Liver (tissue), 8 donors: ENCODE measurements at regions not wholly inside any gene's neighbourhood (a gene's known extent, or its start where the extent isn't known, plus 50 kb on each side); places are given as distances from the start of the nearest gene placed in this dataset.

Experiments
- DNase-seq: peaks from one replicate; pipeline ENCODE4 v3.0.0-alpha.2; 2017; ENCODE audit warnings: low spot score
- H3K27ac ChIP-seq, 2 donors: one replicate each; pipeline ENCODE4 v1.7.0; 2013; ENCODE audit warnings: inconsistent platforms in 2 of 2, low read length in 2 of 2, control low read depth in 1 of 2, low read depth in 1 of 2, mild to moderate bottlenecking in 1 of 2
- H3K27me3 ChIP-seq, 4 donors: one replicate each; pipeline versions ENCODE4 v1.6.1 to v1.7.0; 2013; ENCODE audit warnings: low read length in 3 of 4, inconsistent platforms in 1 of 4, mild to moderate bottlenecking in 1 of 4, moderate library complexity in 1 of 4; ENCODE audit not compliant: control insufficient read depth in 4 of 4, insufficient read depth in 4 of 4
- H3K36me3 ChIP-seq, 4 donors: one replicate each; pipeline versions ENCODE4 v1.6.1 to v1.7.0; 2013; ENCODE audit warnings: low read length in 3 of 4, mild to moderate bottlenecking in 3 of 4, low read depth in 1 of 4, moderate library complexity in 1 of 4; ENCODE audit not compliant: control insufficient read depth in 4 of 4, insufficient read depth in 3 of 4
- H3K4me1 ChIP-seq, 4 donors: one replicate each; pipeline versions ENCODE4 v1.6.1 to v1.7.0; 2013; ENCODE audit warnings: low read length in 3 of 4, mild to moderate bottlenecking in 3 of 4, moderate library complexity in 1 of 4; ENCODE audit not compliant: control insufficient read depth in 4 of 4, insufficient read depth in 4 of 4
- H3K4me3 ChIP-seq, 3 donors: one replicate each; pipeline versions ENCODE4 v1.6.1 to v1.7.0; 2013; ENCODE audit warnings: low read length in 3 of 3, control low read depth in 1 of 3, low read depth in 1 of 3, mild to moderate bottlenecking in 1 of 3
- H3K9ac ChIP-seq, 2 donors: one replicate each; pipeline ENCODE4 v1.7.0; 2013; ENCODE audit warnings: low read length in 2 of 2, mild to moderate bottlenecking in 2 of 2, moderate library complexity in 2 of 2, control low read depth in 1 of 2, low read depth in 1 of 2
- H3K9me3 ChIP-seq, 4 donors: one replicate each; pipeline versions ENCODE4 v1.6.1 to v1.7.0; 2013; ENCODE audit warnings: low read length in 3 of 4; ENCODE audit not compliant: control insufficient read depth in 4 of 4
- EGR1 ChIP-seq, 2 donors: IDR thresholded peaks; 2 replicates each; pipeline ENCODE4 v1.6.1; 2016 to 2018; ENCODE audit warnings: antibody characterized with exemption in 2 of 2, low read depth in 2 of 2
- FOXA1 ChIP-seq: IDR thresholded peaks from 2 replicates; pipeline ENCODE4 v1.6.1; 2016; ENCODE audit warnings: antibody characterized with exemption
- GABPA ChIP-seq, 2 donors: IDR thresholded peaks in 1 of 2; conservative IDR thresholded peaks in 1 of 2; 2 replicates each; pipeline ENCODE4 v1.6.1; 2016; ENCODE audit warnings: antibody characterized with exemption in 2 of 2, mild to moderate bottlenecking in 1 of 2, moderate library complexity in 1 of 2
- HNF4A ChIP-seq, 2 donors: conservative IDR thresholded peaks; 2 replicates each; pipeline ENCODE4 v1.6.1; 2016; ENCODE audit warnings: antibody characterized with exemption in 2 of 2, mild to moderate bottlenecking in 2 of 2
- HNF4G ChIP-seq: IDR thresholded peaks from 2 replicates; pipeline ENCODE4 v1.6.1; 2016; ENCODE audit warnings: antibody characterized with exemption
- JUND ChIP-seq, 2 donors: IDR thresholded peaks; 2 replicates each; pipeline ENCODE4 v1.6.1; 2016; ENCODE audit warnings: antibody characterized with exemption in 2 of 2
- NR2F2 ChIP-seq: IDR thresholded peaks from 2 replicates; pipeline ENCODE4 v1.6.1; 2016; ENCODE audit warnings: antibody characterized with exemption
- RAD21 ChIP-seq, 2 donors: IDR thresholded peaks; 2 replicates each; pipeline ENCODE4 v1.6.1; 2016; ENCODE audit warnings: antibody characterized with exemption in 2 of 2, mild to moderate bottlenecking in 2 of 2
- RXRA ChIP-seq, 2 donors: IDR thresholded peaks; 2 replicates each; pipeline ENCODE4 v1.6.1; 2017 to 2018; ENCODE audit warnings: antibody characterized with exemption in 2 of 2, mild to moderate bottlenecking in 1 of 2
- SP1 ChIP-seq: IDR thresholded peaks from 2 replicates; pipeline ENCODE4 v1.6.1; 2018; ENCODE audit warnings: antibody characterized with exemption, mild to moderate bottlenecking
- TAF1 ChIP-seq: conservative IDR thresholded peaks from 2 replicates; pipeline ENCODE4 v1.6.1; 2016; ENCODE audit warnings: antibody characterized with exemption, mild to moderate bottlenecking
- YY1 ChIP-seq: IDR thresholded peaks from 2 replicates; pipeline ENCODE4 v1.6.1; 2016; ENCODE audit warnings: antibody characterized with exemption, mild to moderate bottlenecking
- WGBS: extraction: QIAGEN DNeasy Blood & Tissue Kit; methylation state at CpG from one replicate; pipeline ENCODE4 v1.1.7; 2013; 5-methylcytosine and 5-hydroxymethylcytosine counted together
- TF ChIP-seq, protein P1 (sequence below): fragments of 150-350 bp; IDR thresholded peaks from 2 replicates; pipeline ENCODE4 v1.5.1; 2017; ENCODE audit warnings: improper control_type of control experiment, low read depth, low read length; ENCODE audit not compliant: missing input control
- TF ChIP-seq, protein P2 (sequence below): IDR thresholded peaks from 2 replicates; pipeline ENCODE4 v1.6.1; 2016; ENCODE audit warnings: antibody characterized with exemption
- TF ChIP-seq, protein P3 (sequence below): IDR thresholded peaks from 2 replicates; pipeline ENCODE4 v1.6.1; 2016; ENCODE audit warnings: antibody characterized with exemption
- donor health status: healthy.
- donor health status: healthy.
- donor health status: healthy.
- donor health status: healthy.
- donor health status: healthy.

DNA sequence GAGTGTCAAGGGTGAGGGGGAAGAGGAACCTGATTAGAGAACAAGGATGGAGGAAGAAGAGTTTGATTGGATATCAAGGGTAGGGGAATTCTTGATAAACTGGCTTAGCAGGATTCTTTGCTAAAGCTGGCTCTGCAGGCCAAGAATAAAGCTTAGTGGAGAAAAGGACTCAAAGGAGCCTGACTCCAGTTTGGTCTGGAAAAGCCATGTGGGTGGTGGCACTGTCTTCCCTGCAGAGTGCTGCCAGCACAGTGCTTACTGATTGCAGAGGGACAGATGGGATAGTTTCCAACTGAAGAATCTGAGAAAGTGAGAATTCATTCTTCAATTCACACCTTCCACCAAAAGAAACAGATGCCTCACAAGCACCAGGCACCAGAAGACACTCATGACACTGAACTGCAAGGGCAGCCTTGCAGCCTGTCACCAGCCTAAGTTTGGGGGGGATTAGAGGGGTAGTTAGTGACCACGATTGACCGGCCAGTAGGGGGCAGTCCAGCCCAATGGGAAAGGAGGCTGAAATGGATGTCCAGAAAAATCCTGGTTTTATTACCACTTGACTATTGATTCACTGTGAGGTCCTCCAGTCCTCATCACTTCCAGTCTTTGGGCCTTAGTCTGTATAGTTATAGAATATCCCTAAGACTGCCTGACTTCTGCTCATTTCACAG lies 334.5 kb downstream of the SMAD2 start:
- H3K27ac ChIP-seq: no peak overlapping the region
- peak; percentile 36 for DNase-seq
- no peak overlapping the region for H3K9ac ChIP-seq
- TF ChIP-seq RAD21 (IDR thresholded peaks at IDR 0.05): peak in 1 of 2 donors; percentile 54
- TF ChIP-seq, protein P1, sequence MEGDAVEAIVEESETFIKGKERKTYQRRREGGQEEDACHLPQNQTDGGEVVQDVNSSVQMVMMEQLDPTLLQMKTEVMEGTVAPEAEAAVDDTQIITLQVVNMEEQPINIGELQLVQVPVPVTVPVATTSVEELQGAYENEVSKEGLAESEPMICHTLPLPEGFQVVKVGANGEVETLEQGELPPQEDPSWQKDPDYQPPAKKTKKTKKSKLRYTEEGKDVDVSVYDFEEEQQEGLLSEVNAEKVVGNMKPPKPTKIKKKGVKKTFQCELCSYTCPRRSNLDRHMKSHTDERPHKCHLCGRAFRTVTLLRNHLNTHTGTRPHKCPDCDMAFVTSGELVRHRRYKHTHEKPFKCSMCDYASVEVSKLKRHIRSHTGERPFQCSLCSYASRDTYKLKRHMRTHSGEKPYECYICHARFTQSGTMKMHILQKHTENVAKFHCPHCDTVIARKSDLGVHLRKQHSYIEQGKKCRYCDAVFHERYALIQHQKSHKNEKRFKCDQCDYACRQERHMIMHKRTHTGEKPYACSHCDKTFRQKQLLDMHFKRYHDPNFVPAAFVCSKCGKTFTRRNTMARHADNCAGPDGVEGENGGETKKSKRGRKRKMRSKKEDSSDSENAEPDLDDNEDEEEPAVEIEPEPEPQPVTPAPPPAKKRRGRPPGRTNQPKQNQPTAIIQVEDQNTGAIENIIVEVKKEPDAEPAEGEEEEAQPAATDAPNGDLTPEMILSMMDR: peak; percentile 8
- TF ChIP-seq YY1: no peak
- H3K4me1 ChIP-seq: no peaks in the 10 kb centered on the region
- H3K4me3 ChIP-seq: no peak overlapping the region
- H3K36me3 ChIP-seq: no peaks in the 10 kb centered on the region
- peaks cover 0 to 10% (median 2%) of the 10 kb centered on the region in 4 donors for H3K27me3 ChIP-seq
- WGBS: 5% methylated on average over 2 of the region's 2 CpGs
- peaks cover 0 to 5% (median 3%) of the 10 kb centered on the region in 4 donors for H3K9me3 ChIP-seq

DNA sequence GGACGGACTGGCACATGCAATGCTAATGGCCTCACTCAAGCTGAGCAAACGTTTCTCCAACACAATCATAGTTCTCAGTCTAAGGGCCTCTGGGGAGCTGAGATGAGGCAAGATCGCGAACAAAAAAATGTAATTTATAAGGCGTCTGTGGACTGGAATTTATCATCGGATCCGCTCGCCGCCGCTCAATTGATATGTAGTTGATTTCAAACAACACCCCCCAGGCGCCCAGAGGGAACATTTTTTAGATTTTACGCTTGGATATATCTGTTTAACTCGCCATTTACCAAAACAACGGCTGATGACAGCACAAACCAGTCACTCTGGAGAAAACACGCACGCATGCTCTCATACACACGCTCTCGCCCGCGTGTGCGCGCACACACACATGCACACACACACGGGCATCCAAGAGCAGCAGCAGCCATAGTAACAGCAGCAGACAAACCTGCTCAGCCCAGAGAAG lies 335.8 kb downstream of the SMAD2 start:
- Histone ChIP-seq H3K27me3 (peaks cover 0 to 10% (median 2%) of the 10 kb centered on the region in 4 donors), H3K4me1 (no peaks in the 10 kb centered on the region), H3K9me3 (peaks cover 0 to 5% (median 3%) of the 10 kb centered on the region in 4 donors), H3K27ac (no peak overlapping the region), H3K36me3 (no peaks in the 10 kb centered on the region), H3K9ac (no peak overlapping the region), H3K4me3 (no peak overlapping the region)
- 79% methylated on average over 23 of the region's 23 CpGs for WGBS
- TF ChIP-seq, protein P2, sequence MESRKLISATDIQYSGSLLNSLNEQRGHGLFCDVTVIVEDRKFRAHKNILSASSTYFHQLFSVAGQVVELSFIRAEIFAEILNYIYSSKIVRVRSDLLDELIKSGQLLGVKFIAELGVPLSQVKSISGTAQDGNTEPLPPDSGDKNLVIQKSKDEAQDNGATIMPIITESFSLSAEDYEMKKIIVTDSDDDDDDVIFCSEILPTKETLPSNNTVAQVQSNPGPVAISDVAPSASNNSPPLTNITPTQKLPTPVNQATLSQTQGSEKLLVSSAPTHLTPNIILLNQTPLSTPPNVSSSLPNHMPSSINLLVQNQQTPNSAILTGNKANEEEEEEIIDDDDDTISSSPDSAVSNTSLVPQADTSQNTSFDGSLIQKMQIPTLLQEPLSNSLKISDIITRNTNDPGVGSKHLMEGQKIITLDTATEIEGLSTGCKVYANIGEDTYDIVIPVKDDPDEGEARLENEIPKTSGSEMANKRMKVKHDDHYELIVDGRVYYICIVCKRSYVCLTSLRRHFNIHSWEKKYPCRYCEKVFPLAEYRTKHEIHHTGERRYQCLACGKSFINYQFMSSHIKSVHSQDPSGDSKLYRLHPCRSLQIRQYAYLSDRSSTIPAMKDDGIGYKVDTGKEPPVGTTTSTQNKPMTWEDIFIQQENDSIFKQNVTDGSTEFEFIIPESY: no peak
- TF ChIP-seq FOXA1 (no peak), HNF4A (conservative IDR thresholded peaks at IDR 0.05) (no peak), HNF4G (no peak), YY1 (no peak), EGR1 (IDR thresholded peaks at IDR 0.05; ENCODE audit: low read depth in 2 of 2) (no peak), RAD21 (IDR thresholded peaks at IDR 0.05) (no peak), NR2F2 (no peak)
- TF ChIP-seq, protein P3, sequence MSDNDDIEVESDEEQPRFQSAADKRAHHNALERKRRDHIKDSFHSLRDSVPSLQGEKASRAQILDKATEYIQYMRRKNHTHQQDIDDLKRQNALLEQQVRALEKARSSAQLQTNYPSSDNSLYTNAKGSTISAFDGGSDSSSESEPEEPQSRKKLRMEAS: no peak
- DNase-seq: no peak

DNA sequence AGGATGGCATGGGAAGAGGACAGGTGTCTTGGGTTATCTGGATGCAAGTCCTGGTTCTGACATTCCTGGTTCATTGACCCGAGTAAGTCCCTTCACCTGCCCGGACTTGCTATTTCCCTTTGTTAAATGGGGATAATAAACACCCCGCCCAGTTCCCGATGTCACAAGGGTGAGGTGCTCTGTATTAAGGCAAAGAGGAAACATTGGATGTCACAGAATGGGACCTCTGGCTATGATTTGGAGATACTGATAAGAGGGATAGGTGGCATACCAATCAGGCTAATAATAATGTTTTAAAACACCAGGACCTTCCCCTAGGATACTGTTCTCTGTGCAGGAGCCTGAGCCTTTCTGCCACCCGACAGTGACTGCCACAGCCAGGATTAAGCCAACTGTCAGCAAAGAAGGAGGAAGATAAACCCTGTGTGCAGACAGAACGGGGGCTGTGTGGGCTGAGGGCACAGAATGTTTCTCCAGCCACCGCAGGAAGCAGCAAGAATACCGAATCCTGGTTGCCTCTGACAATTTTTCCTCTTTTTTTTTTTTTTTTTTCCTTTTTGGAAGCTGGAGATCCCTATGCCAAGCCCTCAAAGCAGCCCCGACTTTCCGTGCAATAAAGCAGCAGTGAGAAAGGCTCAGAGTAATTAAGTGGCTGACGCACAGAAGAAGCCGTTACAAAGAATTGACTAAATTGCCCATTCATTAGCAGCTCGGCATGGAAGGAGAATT lies 336.6 kb downstream of the SMAD2 start:
- Histone ChIP-seq H3K9ac (no peak overlapping the region), H3K9me3 (peaks cover 0 to 5% (median 3%) of the 10 kb centered on the region in 4 donors), H3K27ac (no peak overlapping the region), H3K27me3 (peaks cover 0 to 10% (median 2%) of the 10 kb centered on the region in 4 donors), H3K36me3 (no peaks in the 10 kb centered on the region), H3K4me1 (no peaks in the 10 kb centered on the region), H3K4me3 (no peak overlapping the region)
- DNase-seq: no peak
- WGBS: 31% methylated on average over 13 of the region's 13 CpGs
- TF ChIP-seq TAF1: no peak
- no peak for TF ChIP-seq RXRA (IDR thresholded peaks at IDR 0.05)
- TF ChIP-seq RAD21 (IDR thresholded peaks at IDR 0.05): no peak
- no peak for TF ChIP-seq GABPA (IDR thresholded peaks at IDR 0.05 in 1 of 2, conservative IDR thresholded peaks at IDR 0.05 in 1 of 2)
- TF ChIP-seq FOXA1: no peak
- no peak for TF ChIP-seq EGR1 (IDR thresholded peaks at IDR 0.05; ENCODE audit: low read depth in 2 of 2)
- TF ChIP-seq JUND (IDR thresholded peaks at IDR 0.05): no peak
- no peak for TF ChIP-seq HNF4A (conservative IDR thresholded peaks at IDR 0.05)
- TF ChIP-seq NR2F2: no peak
- TF ChIP-seq, protein P2: no peak
- TF ChIP-seq SP1: no peak
- TF ChIP-seq, protein P3: no peak
